Peyer's patch (tissue), 4 donors: ENCODE measurements at regions not wholly inside any gene's neighbourhood (a gene's known extent, or its start where the extent isn't known, plus 50 kb on each side); places are given as distances from the start of the nearest gene placed in this dataset.

ENCODE experiments used
- CTCF ChIP-seq, 6 experiments: fragments of 450-650 bp in 4 of 6; fragments of 200-600 bp in 2 of 6; sonication (generic) in 1 of 6; IDR thresholded peaks; one replicate each; pipeline ENCODE4 v1.5.1; 2017 to 2019; ENCODE audit warnings: antibody characterized with exemption in 6 of 6, mild to moderate bottlenecking in 3 of 6, moderate library complexity in 1 of 6
- POLR2A ChIP-seq, 2 donors: fragments of 450-650 bp; IDR thresholded peaks; one replicate each; pipeline ENCODE4 v1.5.1; 2017; ENCODE audit warnings: antibody characterized with exemption in 2 of 2, mild to moderate bottlenecking in 2 of 2, moderate library complexity in 2 of 2

- TF ChIP-seq POLR2A (IDR thresholded peaks at IDR 0.05) = no peak
- no peak for TF ChIP-seq CTCF (IDR thresholded peaks at IDR 0.05)
These were observed 455.4 kb upstream of the TSHZ3 start for GRCh38 chr19:31804668-31805067.
